HepG2 (cell line): ENCODE measurements at regions not wholly inside any gene's neighbourhood (a gene's known extent, or its start where the extent isn't known, plus 50 kb on each side); places are given as distances from the start of the nearest gene placed in this dataset.

Experiments
- ATAC-seq: fragments of 200-7000 bp; cut with Tn5 transposase; 3 replicates; pipeline ENCODE4 v1.9.1; 2020; ENCODE audit warnings: mild to moderate bottlenecking, moderate library complexity
- BruUV-seq: library from RNA; stranded (reverse); fragments of 400-500 nt; replicated peaks from 2 replicates; lab custom pipeline; 2021; lab: Mats Ljungman, UMichigan
- CTCF ChIA-PET: fragments of 300-600 bp; formaldehyde crosslinking; extraction: SDS; loops from one replicate; lab custom pipeline; 2021; ENCODE audit warnings: low total read pairs, inconsistent platforms, low intra/inter-chr PET ratio; lab: Yijun Ruan, JAX
- POLR2A ChIA-PET: fragments of 350-600 bp; sonication (Branson Sonifier 250); formaldehyde crosslinking; loops from one replicate; lab custom pipeline; 2020; ENCODE audit warnings: antibody characterized with exemption, inconsistent platforms; lab: Yijun Ruan, JAX
- DNase-seq: peaks from one replicate; pipeline ENCODE4 v3.0.0-alpha.2; 2015; ENCODE audit warnings: low spot score
- FAIRE-seq: peaks from 3 replicates; lab custom pipeline; 2011; peaks lifted over from hg19 to GRCh38; lab: Jason Lieb, UNC
- H2AFZ ChIP-seq: one replicate; pipeline ENCODE4 v1.6.1; 2011; ENCODE audit warnings: low read length, inconsistent platforms
- H3K27ac ChIP-seq: fragments of 300-600 bp; 3 replicates; pipeline ENCODE4 v1.8.0; 2011; ENCODE audit warnings: mixed run types, mild to moderate bottlenecking, mixed read lengths, low read length, inconsistent platforms; ENCODE audit not compliant: insufficient read depth; ENCODE audit errors: extremely low read length
- H3K27me3 ChIP-seq, 2 experiments: fragments of 200-600 bp in 1 of 2; 2 replicates in 1 of 2; 3 replicates in 1 of 2; pipeline versions ENCODE4 v1.6.0 to v1.8.0; 2011; ENCODE audit warnings: low read length in 2 of 2, mild to moderate bottlenecking in 2 of 2, moderate library complexity in 2 of 2, inconsistent platforms in 1 of 2; ENCODE audit not compliant: insufficient read depth in 2 of 2, control insufficient read depth in 1 of 2
- H3K36me3 ChIP-seq, 2 experiments: fragments of 200-600 bp in 1 of 2; replicated peaks in 1 of 2; 2 replicates in 1 of 2; 3 replicates in 1 of 2; pipeline versions ENCODE4 v1.5.1 to v1.8.0; 2011; ENCODE audit warnings: low read length in 2 of 2, inconsistent platforms in 1 of 2; ENCODE audit not compliant: insufficient read depth in 2 of 2, control insufficient read depth in 1 of 2
- H3K4me1 ChIP-seq: 2 replicates; pipeline ENCODE4 v1.5.1; 2012; ENCODE audit warnings: low read length, inconsistent platforms; ENCODE audit not compliant: insufficient read depth
- H3K4me2 ChIP-seq: 2 replicates; pipeline ENCODE4 v1.6.0; 2011; ENCODE audit warnings: low read depth, low read length, inconsistent platforms
- H3K4me3 ChIP-seq, 3 experiments: fragments of 200-600 bp in 1 of 3; sonication (generic), shearing (Covaris generic) in 1 of 3; replicated peaks in 1 of 3; 2 replicates each; pipeline ENCODE4 v1.5.1; 2011 to 2016; ENCODE audit warnings: low read length in 3 of 3, inconsistent platforms in 2 of 3, low read depth in 2 of 3, mild to moderate bottlenecking in 2 of 3, control low read depth in 1 of 3, mixed read lengths in 1 of 3; ENCODE audit not compliant: insufficient read depth in 1 of 3
- H3K79me2 ChIP-seq: one replicate; pipeline ENCODE4 v1.6.1; 2011; ENCODE audit warnings: low read length, inconsistent platforms; ENCODE audit not compliant: insufficient read depth
- H3K9ac ChIP-seq: 2 replicates; pipeline ENCODE4 v1.6.0; 2011; ENCODE audit warnings: mild to moderate bottlenecking, low read depth, low read length, inconsistent platforms; ENCODE audit not compliant: insufficient read depth
- H3K9me3 ChIP-seq: 2 replicates; pipeline ENCODE4 v1.5.1; 2012; ENCODE audit warnings: mild to moderate bottlenecking, low read length
- H4K20me1 ChIP-seq: 2 replicates; pipeline ENCODE4 v1.6.0; 2011; ENCODE audit warnings: inconsistent platforms, mild to moderate bottlenecking, low read length, moderate library complexity; ENCODE audit not compliant: insufficient read depth
- AHDC1 ChIP-seq: sonication (generic); formaldehyde crosslinking; IDR thresholded peaks from 2 replicates; pipeline ENCODE4 v1.5.1; 2020; ENCODE audit warnings: mild to moderate bottlenecking, missing genetic modification reagents, borderline replicate concordance
- GATAD2A ChIP-seq: IDR thresholded peaks from 2 replicates; pipeline ENCODE4 v1.6.1; 2016
- HNF4G ChIP-seq, 2 experiments: sonication (generic) in 1 of 2; formaldehyde crosslinking in 1 of 2; IDR thresholded peaks; 2 replicates each; pipeline versions ENCODE4 v1.4.0 to v1.6.1; 2011 to 2020; ENCODE audit warnings: borderline replicate concordance in 2 of 2, low read depth in 2 of 2, mild to moderate bottlenecking in 2 of 2, low read length in 1 of 2, missing genetic modification reagents in 1 of 2, moderate library complexity in 1 of 2
- JDP2 ChIP-seq: sonication (generic); formaldehyde crosslinking; IDR thresholded peaks from 2 replicates; pipeline ENCODE4 v1.8.1; 2022; ENCODE audit warnings: missing genetic modification reagents, borderline replicate concordance
- NCOR1 ChIP-seq: fragments of 200-600 bp; sonication (generic); IDR thresholded peaks from 2 replicates; pipeline ENCODE4 v1.7.0; 2017; ENCODE audit warnings: antibody characterized with exemption, low read length, borderline replicate concordance
- PAXIP1 ChIP-seq: sonication (generic); formaldehyde crosslinking; conservative IDR thresholded peaks from 2 replicates; pipeline ENCODE4 v1.4.0; 2020; ENCODE audit warnings: mild to moderate bottlenecking, missing genetic modification reagents, moderate library complexity
- TBP ChIP-seq: sonication (generic); formaldehyde crosslinking; IDR thresholded peaks from 2 replicates; pipeline ENCODE4 v1.5.0; 2020; ENCODE audit warnings: missing genetic modification reagents
- TEAD3 ChIP-seq: optimal IDR thresholded peaks from 2 replicates; pipeline ENCODE3; 2016; ENCODE audit warnings: borderline replicate concordance
- TFDP1 ChIP-seq: IDR thresholded peaks from 2 replicates; pipeline ENCODE4 v1.6.1; 2016; ENCODE audit warnings: missing compliant biosample characterization, missing genetic modification reagents, borderline replicate concordance
- ZBTB1 ChIP-seq: sonication (generic); formaldehyde crosslinking; IDR thresholded peaks from 2 replicates; pipeline ENCODE4 v1.4.0; 2020; ENCODE audit warnings: missing genetic modification reagents, borderline replicate concordance
- ZKSCAN5 ChIP-seq: sonication (generic); formaldehyde crosslinking; IDR thresholded peaks from 2 replicates; pipeline ENCODE4 v1.5.1; 2020; ENCODE audit warnings: mild to moderate bottlenecking, missing genetic modification reagents
- ZNF224 ChIP-seq: sonication (generic); formaldehyde crosslinking; IDR thresholded peaks from 2 replicates; pipeline ENCODE4 v1.5.0; 2020; ENCODE audit warnings: mild to moderate bottlenecking, missing genetic modification reagents
- ZNF616 ChIP-seq: sonication (generic); formaldehyde crosslinking; IDR thresholded peaks from 2 replicates; pipeline ENCODE4 v1.5.0; 2020; ENCODE audit warnings: low read depth, mild to moderate bottlenecking, missing genetic modification reagents
- ZNF720 ChIP-seq: sonication (generic); formaldehyde crosslinking; IDR thresholded peaks from 2 replicates; pipeline ENCODE4 v1.4.0; 2020; ENCODE audit warnings: missing genetic modification reagents
- ZNF749 ChIP-seq: sonication (generic); formaldehyde crosslinking; IDR thresholded peaks from 2 replicates; pipeline ENCODE4 v1.8.0; 2022; ENCODE audit warnings: mild to moderate bottlenecking, missing genetic modification reagents, moderate library complexity, borderline replicate concordance
- WGBS: methylation state at CpG from one replicate; pipeline ENCODE4 v1.1.6; 2017; ENCODE audit warnings: low lambda C conversion rate; 5-methylcytosine and 5-hydroxymethylcytosine counted together
- in situ Hi-C: cut with HindIII; loops from 2 replicates; pipeline ENCODE4 v1.10.0; 2017; ENCODE audit warnings: low pct_unique_long_range_greater_than_20kb; ENCODE audit not compliant: extremely low pct_ligation_motif_present
- intact Hi-C: fragments of 100-400 bp; cut with micrococcal nuclease; formaldehyde crosslinking; loops from one replicate; pipeline ENCODE4 v1.10.0; 2022; ENCODE audit not compliant: unreplicated experiment

- 12% methylated on average over 8 of the region's 8 CpGs for WGBS
- Histone ChIP-seq H3K4me3 (no peak overlapping the region), H3K27me3 (no peaks in the 10 kb centered on the region; a peak in 4 of 5 replicates), H3K27ac (no peak overlapping the region), H2AFZ (no peak overlapping the region), H3K9me3 (no peaks in the 10 kb centered on the region), H3K4me2 (no peak overlapping the region; the same call in 1 of the 2 replicates), H3K4me1 (peaks cover 26% of the 10 kb centered on the region), H4K20me1 (no peaks in the 10 kb centered on the region), H3K36me3 (no peaks in the 10 kb centered on the region), H3K9ac (no peak overlapping the region), H3K79me2 (no peaks in the 10 kb centered on the region)
- in situ Hi-C loops (no loop called here), intact Hi-C loops (no loop called here)
- FAIRE-seq, result no peak
- ChIA-PET POLR2A (no interaction called here), CTCF (no interaction called here)
- DNase-seq, result peak; percentile 54
- no TSS peak for BruUV-seq
- ATAC-seq, result peak; percentile 35; the same call in 2 of the 3 replicates
- peak; percentile 75; the same call in 1 of the 2 replicates for TF ChIP-seq HNF4G (IDR thresholded peaks at IDR 0.05; ENCODE audit: borderline replicate concordance, low read depth, low read length)
- no peak for TF ChIP-seq HNF4G (CRISPR knock-in tag; IDR thresholded peaks at IDR 0.05; ENCODE audit: borderline replicate concordance, low read depth)
- TF ChIP-seq AHDC1, result 0 out of 2 replicates have a peak, but pooled peaks have one; percentile 19
- no peak for TF ChIP-seq ZNF749 (CRISPR knock-in tag)
- no peak for TF ChIP-seq ZBTB1 (CRISPR knock-in tag)
- TF ChIP-seq ZNF720 (CRISPR knock-in tag), result no peak
- TF ChIP-seq ZKSCAN5, result peak; percentile 91
- TF ChIP-seq TEAD3 (CRISPR knock-in tag), result peak; percentile 39
- TF ChIP-seq GATAD2A (CRISPR knock-in tag), result 0 out of 2 replicates have a peak, but pooled peaks have one; percentile 24
- no peak for TF ChIP-seq ZNF224 (CRISPR knock-in tag)
- TF ChIP-seq ZNF616, result no peak
- TF ChIP-seq NCOR1, result peak; percentile 71; the same call in 1 of the 2 replicates
- no peak for TF ChIP-seq JDP2 (CRISPR knock-in tag)
- no peak for TF ChIP-seq TFDP1 (CRISPR knock-in tag)
- 0 out of 2 replicates have a peak, but pooled peaks have one; percentile 20 for TF ChIP-seq PAXIP1 (CRISPR knock-in tag)
- no peak for TF ChIP-seq TBP (CRISPR knock-in tag)
Measured at GRCh38 chr2:201975434-201975833, 58.2 kb upstream of the FZD7 start.
